NB4 (cell line): ENCODE measurements at regions not wholly inside any gene's neighbourhood (a gene's known extent, or its start where the extent isn't known, plus 50 kb on each side); places are given as distances from the start of the nearest gene placed in this dataset.

Experiments used
- DNase-seq: peaks from one replicate; pipeline ENCODE4 v3.0.0; 2010; ENCODE audit warnings: low read depth
- H3K4me3 ChIP-seq: one replicate; pipeline ENCODE4 v1.5.1; 2011; ENCODE audit warnings: mild to moderate bottlenecking, low read depth, low read length, moderate library complexity
- MYC ChIP-seq: IDR thresholded peaks from 2 replicates; pipeline ENCODE4 v1.6.1; 2011; ENCODE audit warnings: low read depth, low read length
- POLR2A ChIP-seq: IDR thresholded peaks from 2 replicates; pipeline ENCODE4 v1.6.1; 2011; ENCODE audit warnings: mild to moderate bottlenecking; ENCODE audit not compliant: insufficient read length; ENCODE audit errors: extremely low read depth
- TF ChIP-seq, protein P1 (sequence below): IDR thresholded peaks from one replicate; pipeline ENCODE4 v1.5.1; 2012; ENCODE audit warnings: low read depth, low read length
- TF ChIP-seq, protein P2 (sequence below): IDR thresholded peaks from 2 replicates; pipeline ENCODE4 v1.6.1; 2011; ENCODE audit warnings: low read depth, low read length

DNA sequence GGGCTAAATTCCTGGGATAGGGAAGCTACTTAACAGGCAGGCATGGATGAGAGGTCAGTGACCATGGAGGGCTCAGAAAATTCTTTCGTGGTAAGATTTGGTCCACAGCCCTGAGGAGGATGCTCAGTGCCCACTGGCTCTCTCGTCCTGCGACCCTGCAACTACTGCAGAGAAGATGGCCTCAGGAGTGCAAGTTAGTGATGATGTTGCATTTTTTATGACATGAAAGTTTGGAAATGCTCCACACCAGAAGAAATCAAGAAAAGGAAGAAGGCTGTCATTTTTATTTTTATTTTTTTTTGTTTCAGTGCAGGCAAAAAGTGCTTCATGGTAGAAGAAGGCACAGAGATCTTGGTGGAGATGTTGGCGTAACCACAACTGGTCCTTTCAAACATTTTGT lies 238.6 kb upstream of the PARD3B start:
- no peak for DNase-seq

DNA sequence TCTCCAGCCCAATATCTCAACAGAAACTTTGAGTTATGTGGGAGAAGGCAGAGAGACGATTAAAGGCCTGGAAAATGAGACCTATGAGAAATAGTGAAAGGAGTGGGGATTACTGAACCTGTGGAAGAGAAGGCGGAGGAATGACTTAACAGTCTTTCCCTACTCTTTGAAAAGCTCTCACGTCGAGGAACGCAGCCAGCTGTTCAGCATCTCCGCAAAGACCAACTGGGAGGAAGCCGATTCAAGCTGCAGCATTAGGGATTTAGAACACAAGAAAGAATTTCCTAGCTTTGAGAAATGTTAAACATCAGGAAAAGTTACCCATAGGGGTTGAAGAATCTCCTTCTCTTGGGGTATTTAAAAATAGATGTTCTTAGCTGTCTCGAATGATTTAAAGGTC lies 233.2 kb upstream of the PARD3B start:
- TF ChIP-seq, protein P1, sequence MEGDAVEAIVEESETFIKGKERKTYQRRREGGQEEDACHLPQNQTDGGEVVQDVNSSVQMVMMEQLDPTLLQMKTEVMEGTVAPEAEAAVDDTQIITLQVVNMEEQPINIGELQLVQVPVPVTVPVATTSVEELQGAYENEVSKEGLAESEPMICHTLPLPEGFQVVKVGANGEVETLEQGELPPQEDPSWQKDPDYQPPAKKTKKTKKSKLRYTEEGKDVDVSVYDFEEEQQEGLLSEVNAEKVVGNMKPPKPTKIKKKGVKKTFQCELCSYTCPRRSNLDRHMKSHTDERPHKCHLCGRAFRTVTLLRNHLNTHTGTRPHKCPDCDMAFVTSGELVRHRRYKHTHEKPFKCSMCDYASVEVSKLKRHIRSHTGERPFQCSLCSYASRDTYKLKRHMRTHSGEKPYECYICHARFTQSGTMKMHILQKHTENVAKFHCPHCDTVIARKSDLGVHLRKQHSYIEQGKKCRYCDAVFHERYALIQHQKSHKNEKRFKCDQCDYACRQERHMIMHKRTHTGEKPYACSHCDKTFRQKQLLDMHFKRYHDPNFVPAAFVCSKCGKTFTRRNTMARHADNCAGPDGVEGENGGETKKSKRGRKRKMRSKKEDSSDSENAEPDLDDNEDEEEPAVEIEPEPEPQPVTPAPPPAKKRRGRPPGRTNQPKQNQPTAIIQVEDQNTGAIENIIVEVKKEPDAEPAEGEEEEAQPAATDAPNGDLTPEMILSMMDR, result no peak
- TF ChIP-seq MYC (no peak), POLR2A (no peak)
- TF ChIP-seq, protein P2, sequence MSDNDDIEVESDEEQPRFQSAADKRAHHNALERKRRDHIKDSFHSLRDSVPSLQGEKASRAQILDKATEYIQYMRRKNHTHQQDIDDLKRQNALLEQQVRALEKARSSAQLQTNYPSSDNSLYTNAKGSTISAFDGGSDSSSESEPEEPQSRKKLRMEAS, result no peak
- H3K4me3 ChIP-seq, result no peak overlapping the region
- DNase-seq, result no peak

More for the DNA sequence above, 238.6 kb upstream of the PARD3B start:
- TF ChIP-seq POLR2A (no peak), MYC (no peak)
- TF ChIP-seq, protein P1, result no peak
- TF ChIP-seq, protein P2, result no peak
- H3K4me3 ChIP-seq, result no peak overlapping the region

DNA sequence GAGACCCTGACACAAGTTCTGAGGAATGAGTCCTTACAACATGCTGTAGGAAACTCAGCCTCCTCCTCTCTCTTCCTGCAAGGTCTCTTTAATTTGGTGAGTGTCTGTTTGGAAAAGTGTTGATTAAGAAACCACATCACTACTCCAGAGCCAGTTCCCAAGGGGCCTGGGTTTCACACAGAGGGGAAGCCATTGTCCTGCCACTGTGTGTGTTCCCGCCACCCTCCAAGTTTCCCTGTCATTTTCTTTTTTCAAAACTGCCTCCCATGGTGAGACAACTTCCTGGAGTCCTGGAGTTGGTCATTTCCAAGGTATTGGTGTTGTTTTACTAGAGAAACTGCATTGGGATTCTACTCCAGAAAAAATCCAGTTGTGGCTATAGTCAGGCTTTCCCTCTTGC lies 232.0 kb upstream of the PARD3B start:
- DNase-seq, result no peak
- TF ChIP-seq POLR2A (no peak), MYC (no peak)
- TF ChIP-seq, protein P2, result no peak
- TF ChIP-seq, protein P1, result no peak
- H3K4me3 ChIP-seq, result no peak overlapping the region

DNA sequence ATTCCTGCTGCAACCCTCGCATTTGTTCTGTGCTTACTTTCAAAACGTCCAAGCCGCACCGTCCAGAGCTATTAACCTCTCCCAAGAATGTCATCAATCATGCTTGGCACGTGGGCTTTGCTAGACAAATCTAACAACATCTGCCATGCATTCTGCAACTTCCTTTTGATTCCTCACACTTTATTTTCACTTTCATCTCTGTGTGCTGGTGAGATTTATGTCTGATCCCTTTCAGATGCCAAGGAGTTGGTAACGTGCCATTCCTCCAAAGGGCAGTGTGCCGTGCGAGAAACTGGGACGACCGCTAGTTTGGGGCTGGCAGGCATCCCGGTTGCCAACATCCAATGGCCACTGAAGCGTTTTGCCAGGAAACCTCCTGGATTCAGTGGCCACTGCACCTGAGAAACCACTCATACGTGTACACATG lies 230.0 kb upstream of the PARD3B start:
- TF ChIP-seq, protein P1, result no peak
- TF ChIP-seq POLR2A, result no peak
- TF ChIP-seq, protein P2, result no peak
- no peak for TF ChIP-seq MYC
- no peak overlapping the region for H3K4me3 ChIP-seq
- DNase-seq, result no peak

DNA sequence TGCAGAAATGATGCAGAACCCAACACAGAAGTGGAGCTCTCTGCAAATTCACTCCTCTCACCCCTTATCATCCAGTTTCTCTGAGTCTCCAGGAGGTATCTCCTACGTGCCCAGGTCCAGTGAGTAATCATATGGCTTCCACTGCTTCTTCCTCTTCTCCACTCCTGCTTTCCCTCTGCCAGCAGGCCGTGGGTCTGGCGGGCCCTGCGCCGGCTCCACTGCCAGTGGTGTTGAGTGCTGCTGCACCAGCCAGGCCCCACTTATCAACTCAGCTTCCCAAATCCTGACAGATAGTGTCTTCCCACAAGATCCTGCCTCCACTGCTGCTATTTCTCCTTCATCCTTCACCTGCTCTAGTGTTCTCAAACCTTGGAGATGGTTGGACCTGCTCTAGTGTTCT lies 227.6 kb upstream of the PARD3B start:
- no peak overlapping the region for H3K4me3 ChIP-seq
- TF ChIP-seq, protein P2, result no peak
- TF ChIP-seq MYC (no peak), POLR2A (no peak)
- TF ChIP-seq, protein P1, result no peak
- DNase-seq, result no peak
